Testis (tissue), 2 donors: ENCODE measurements at regions not wholly inside any gene's neighbourhood (a gene's known extent, or its start where the extent isn't known, plus 50 kb on each side); places are given as distances from the start of the nearest gene placed in this dataset.

ENCODE experiments used
- POLR2A ChIP-seq: fragments of 450-650 bp; IDR thresholded peaks from one replicate; pipeline ENCODE4 v1.6.1; 2017; ENCODE audit warnings: antibody characterized with exemption, mild to moderate bottlenecking, moderate library complexity
- TF ChIP-seq, protein P1 (sequence below), 3 experiments: fragments of 450-650 bp in 2 of 3; fragments of 200-600 bp in 1 of 3; sonication (generic) in 1 of 3; IDR thresholded peaks; one replicate each; pipeline ENCODE4 v1.5.1; 2016 to 2019; ENCODE audit warnings: antibody characterized with exemption in 3 of 3, mild to moderate bottlenecking in 2 of 3, moderate library complexity in 1 of 3

DNA sequence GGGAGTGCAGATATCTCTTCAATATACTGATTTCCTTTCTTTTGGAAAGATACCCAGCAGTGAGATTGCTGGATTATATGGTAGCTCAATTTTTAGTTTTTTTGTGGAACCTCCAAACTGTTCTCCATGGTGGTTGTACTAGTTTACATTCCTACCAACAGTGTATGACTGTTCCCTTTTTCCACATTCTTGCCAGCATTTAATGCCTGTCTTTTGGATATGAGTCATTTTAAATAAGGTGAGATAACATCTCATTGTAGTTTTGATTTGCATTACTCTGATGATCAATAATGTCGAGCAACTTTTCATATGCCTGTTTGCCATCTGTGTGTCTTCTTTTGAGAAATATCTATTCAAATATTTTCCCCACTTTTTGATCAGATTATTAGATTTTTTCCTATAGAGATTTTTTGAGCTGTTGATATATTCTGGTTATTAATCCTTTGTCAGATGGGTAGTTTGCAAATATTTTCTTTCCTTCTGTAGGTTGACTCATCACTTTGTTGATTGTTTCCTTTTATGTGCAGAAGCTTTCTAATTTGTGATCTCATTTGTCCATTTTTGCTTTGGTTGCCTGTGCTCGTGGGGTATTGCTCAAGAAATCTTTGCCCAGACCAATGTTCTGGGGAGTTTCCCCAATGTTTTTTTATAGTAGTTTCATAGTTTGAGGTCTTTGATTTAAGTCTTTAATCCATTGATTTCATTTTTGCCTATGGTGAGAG, 552.7 kb downstream of the ZNF674 start:
- TF ChIP-seq, protein P1, sequence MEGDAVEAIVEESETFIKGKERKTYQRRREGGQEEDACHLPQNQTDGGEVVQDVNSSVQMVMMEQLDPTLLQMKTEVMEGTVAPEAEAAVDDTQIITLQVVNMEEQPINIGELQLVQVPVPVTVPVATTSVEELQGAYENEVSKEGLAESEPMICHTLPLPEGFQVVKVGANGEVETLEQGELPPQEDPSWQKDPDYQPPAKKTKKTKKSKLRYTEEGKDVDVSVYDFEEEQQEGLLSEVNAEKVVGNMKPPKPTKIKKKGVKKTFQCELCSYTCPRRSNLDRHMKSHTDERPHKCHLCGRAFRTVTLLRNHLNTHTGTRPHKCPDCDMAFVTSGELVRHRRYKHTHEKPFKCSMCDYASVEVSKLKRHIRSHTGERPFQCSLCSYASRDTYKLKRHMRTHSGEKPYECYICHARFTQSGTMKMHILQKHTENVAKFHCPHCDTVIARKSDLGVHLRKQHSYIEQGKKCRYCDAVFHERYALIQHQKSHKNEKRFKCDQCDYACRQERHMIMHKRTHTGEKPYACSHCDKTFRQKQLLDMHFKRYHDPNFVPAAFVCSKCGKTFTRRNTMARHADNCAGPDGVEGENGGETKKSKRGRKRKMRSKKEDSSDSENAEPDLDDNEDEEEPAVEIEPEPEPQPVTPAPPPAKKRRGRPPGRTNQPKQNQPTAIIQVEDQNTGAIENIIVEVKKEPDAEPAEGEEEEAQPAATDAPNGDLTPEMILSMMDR (IDR thresholded peaks at IDR 0.05): no peak
- no peak for TF ChIP-seq POLR2A
